Activated CD4-positive, alpha-beta T cell treated with anti-CD3 and anti-CD28 coated beads, Interleukin-2, amount 10 ng/mL, durations not matched to agents 24 days and 14 days (primary cell): ENCODE measurements at regions not wholly inside any gene's neighbourhood (a gene's known extent, or its start where the extent isn't known, plus 50 kb on each side); places are given as distances from the start of the nearest gene placed in this dataset.

ENCODE experiments used
- DNase-seq: peaks from one replicate; pipeline ENCODE4 v3.0.0; 2022
- H3K27ac Mint-ChIP-seq: one replicate; pipeline ENCODE4 v1.8.0; 2022; ENCODE audit warnings: mild to moderate bottlenecking, mixed read lengths
- H3K27me3 Mint-ChIP-seq: one replicate; pipeline ENCODE4 v1.8.0; 2022; ENCODE audit warnings: mixed read lengths
- H3K36me3 Mint-ChIP-seq: one replicate; pipeline ENCODE4 v1.8.0; 2022; ENCODE audit warnings: low read depth, mild to moderate bottlenecking, mixed read lengths
- H3K4me1 Mint-ChIP-seq: one replicate; pipeline ENCODE4 v1.8.0; 2021; ENCODE audit warnings: mixed read lengths
- H3K4me3 Mint-ChIP-seq: one replicate; pipeline ENCODE4 v1.8.0; 2022; ENCODE audit warnings: mild to moderate bottlenecking, moderate library complexity, mixed read lengths
- H3K9me3 Mint-ChIP-seq: one replicate; pipeline ENCODE4 v1.8.0; 2021; ENCODE audit warnings: mixed read lengths
- intact Hi-C: fragments of 100-400 bp; cut with micrococcal nuclease; formaldehyde crosslinking; loops from one replicate; pipeline ENCODE4 v1.15.1; 2023

DNA sequence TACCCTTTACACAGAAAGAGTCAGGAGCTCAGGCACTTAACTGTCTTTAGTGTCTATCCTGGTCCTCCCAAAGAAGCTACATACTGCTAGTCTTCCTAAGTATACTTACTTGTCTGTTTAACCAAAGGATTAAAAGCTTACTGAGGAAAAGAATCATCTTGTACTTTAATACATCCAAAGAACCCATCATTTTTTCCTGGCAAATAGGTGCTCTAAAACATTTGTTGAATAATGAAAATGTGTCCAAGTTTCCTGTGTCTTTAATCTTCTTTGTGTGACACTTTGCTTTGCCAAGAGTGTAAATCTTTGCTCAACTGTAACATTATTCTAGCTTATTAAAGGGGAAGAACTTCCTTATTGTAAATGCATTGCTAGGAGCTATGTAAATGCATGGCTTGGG, 519.2 kb downstream of the OTOL1 start:
- no peak for DNase-seq
- Mint-ChIP-seq H3K27me3 (no peaks in the 10 kb centered on the region), H3K9me3 (no peaks in the 10 kb centered on the region), H3K4me3 (no peak overlapping the region), H3K27ac (no peak overlapping the region), H3K36me3 (no peaks in the 10 kb centered on the region), H3K4me1 (no peaks in the 10 kb centered on the region)
- intact Hi-C loops = no loop called here

DNA sequence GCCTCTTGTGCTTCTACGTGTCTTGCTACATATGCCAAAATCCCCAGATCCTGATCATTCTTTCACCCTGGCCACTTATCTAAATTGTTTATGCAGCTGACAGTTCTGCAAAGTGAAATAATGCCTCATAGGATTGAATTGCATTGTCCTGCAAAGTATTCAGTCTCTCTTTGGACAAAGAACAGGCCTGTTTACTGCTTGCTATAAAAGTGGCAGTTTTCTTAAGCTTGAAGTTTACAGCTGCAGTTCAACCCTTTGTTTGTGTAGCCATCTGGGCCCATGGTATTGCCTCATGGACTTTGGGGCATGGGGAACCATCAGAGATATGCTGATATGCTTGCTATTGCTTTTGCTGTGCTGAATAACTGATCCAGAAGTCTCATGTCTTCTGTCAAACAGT, 523.2 kb downstream of the OTOL1 start:
- intact Hi-C loops = no loop called here
- no peak for DNase-seq
- H3K4me1 Mint-ChIP-seq = no peaks in the 10 kb centered on the region

DNA sequence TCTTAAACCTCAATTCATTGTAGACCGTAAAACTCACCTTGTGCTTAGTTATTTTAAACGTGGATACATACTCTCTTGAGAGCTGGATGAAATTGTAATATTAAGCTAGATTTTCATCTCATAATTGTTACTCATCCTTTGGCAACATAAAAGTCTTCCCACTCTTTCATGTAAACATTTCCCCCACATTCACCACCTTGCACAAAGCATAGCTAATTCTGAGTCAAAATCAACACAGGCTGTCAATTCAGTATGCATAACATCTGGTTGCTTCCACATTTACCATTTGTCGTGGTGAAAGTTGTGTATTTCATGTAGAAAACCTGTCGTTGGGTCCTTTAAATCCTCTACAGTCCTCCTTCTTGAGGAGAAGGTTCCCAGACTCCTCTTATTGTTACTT, 524.6 kb downstream of the OTOL1 start:
- Mint-ChIP-seq H3K9me3 (no peaks in the 10 kb centered on the region), H3K36me3 (no peaks in the 10 kb centered on the region), H3K4me3 (no peak overlapping the region), H3K27me3 (no peaks in the 10 kb centered on the region), H3K4me1 (no peaks in the 10 kb centered on the region), H3K27ac (no peak overlapping the region)
- DNase-seq = no peak
- intact Hi-C loops = no loop called here

More for the DNA sequence above, 523.2 kb downstream of the OTOL1 start:
- no peak overlapping the region for H3K27ac Mint-ChIP-seq
- H3K9me3 Mint-ChIP-seq = no peaks in the 10 kb centered on the region
- no peak overlapping the region for H3K4me3 Mint-ChIP-seq
- no peaks in the 10 kb centered on the region for H3K27me3 Mint-ChIP-seq
- H3K36me3 Mint-ChIP-seq = no peaks in the 10 kb centered on the region

DNA sequence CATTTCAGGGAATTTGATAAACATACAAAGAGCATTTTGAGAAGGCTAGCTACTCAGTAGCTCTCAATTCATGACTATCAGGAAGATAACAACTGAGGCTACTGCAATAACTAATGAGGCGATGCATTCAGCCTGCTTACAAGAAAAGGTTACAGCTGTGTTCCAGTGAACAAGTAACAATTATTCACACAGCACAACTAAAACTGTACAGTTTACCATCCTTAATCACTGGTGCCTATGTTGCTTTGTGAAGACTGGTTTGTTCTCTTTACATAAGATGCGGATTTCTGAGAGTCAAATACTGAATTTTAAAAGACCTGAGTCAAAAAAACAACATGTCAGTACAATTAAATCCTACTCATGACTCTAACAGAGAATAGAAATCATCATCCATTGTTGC, 526.3 kb downstream of the OTOL1 start:
- DNase-seq = no peak
- no peak overlapping the region for H3K4me3 Mint-ChIP-seq
- no peak overlapping the region for H3K27ac Mint-ChIP-seq
- H3K36me3 Mint-ChIP-seq = no peaks in the 10 kb centered on the region
- H3K27me3 Mint-ChIP-seq = no peaks in the 10 kb centered on the region
- intact Hi-C loops = no loop called here
- no peaks in the 10 kb centered on the region for H3K4me1 Mint-ChIP-seq
- H3K9me3 Mint-ChIP-seq = no peaks in the 10 kb centered on the region

DNA sequence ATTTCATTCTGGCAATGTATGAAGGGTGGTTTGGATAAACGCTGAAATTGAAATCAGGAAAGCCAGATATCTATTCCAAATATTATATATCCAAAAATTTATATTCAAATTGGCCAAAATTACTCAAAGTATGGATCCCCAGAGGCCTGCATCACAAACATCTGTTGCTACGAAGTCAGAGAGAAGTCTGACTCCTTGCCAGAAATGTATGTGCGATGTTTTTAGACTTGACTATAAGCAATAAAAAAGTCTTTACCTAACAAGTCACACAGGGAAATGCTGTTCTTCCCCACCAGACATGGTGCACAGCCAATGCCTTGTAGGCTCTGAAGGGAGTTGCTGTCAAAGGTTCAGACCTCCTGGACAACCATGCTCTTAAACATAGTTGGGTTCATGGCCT, 533.1 kb downstream of the OTOL1 start:
- Mint-ChIP-seq H3K4me1 (no peaks in the 10 kb centered on the region), H3K9me3 (no peaks in the 10 kb centered on the region), H3K27me3 (no peaks in the 10 kb centered on the region), H3K36me3 (no peaks in the 10 kb centered on the region), H3K4me3 (no peak overlapping the region), H3K27ac (no peak overlapping the region)
- intact Hi-C loops = no loop called here
- DNase-seq = no peak

DNA sequence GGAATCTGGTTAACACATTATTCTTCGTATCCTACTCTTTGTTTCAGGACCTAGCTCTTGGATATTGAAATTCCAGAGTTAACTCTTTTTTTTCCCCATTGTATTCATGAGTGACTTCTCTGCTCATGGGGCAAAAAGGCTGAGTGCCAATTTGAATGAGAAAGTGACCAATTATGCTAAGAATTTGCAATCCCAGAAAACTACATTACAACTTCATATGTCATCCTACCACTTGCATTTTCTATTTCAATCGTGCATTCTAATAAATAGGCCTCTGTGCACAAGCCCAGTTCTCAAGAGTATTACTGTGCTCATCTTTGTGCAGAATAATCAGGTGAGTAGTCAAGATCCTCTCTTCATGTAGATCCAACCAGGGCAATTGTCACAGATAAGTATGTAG, 537.8 kb downstream of the OTOL1 start:
- Mint-ChIP-seq H3K4me3 (no peak overlapping the region), H3K4me1 (no peaks in the 10 kb centered on the region), H3K27me3 (no peaks in the 10 kb centered on the region), H3K36me3 (no peaks in the 10 kb centered on the region), H3K9me3 (no peaks in the 10 kb centered on the region), H3K27ac (no peak overlapping the region)
- DNase-seq = no peak
- intact Hi-C loops = no loop called here

DNA sequence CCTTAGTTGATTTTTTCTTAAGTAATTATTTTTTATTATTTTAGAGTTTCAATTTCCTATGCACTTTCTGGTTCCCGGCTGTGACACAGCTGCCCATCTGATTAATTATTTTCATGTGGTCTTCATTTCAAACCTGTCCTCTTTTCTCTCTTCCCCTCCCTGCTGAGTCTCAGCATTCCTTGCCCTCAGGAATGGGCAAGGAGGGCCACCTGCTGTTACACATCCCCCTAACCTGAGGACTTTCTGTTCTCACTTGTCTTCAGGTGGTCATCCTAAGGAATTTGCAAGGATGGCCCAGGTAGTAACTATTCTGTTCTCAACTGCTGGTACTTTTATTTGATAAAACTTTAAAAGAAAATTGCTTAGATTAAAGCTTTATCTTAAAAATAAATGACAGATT, 545.0 kb downstream of the OTOL1 start:
- no peak for DNase-seq
- Mint-ChIP-seq H3K4me1 (no peaks in the 10 kb centered on the region), H3K4me3 (no peak overlapping the region), H3K36me3 (no peaks in the 10 kb centered on the region), H3K9me3 (no peaks in the 10 kb centered on the region), H3K27me3 (no peaks in the 10 kb centered on the region), H3K27ac (no peak overlapping the region)
- intact Hi-C loops = no loop called here

DNA sequence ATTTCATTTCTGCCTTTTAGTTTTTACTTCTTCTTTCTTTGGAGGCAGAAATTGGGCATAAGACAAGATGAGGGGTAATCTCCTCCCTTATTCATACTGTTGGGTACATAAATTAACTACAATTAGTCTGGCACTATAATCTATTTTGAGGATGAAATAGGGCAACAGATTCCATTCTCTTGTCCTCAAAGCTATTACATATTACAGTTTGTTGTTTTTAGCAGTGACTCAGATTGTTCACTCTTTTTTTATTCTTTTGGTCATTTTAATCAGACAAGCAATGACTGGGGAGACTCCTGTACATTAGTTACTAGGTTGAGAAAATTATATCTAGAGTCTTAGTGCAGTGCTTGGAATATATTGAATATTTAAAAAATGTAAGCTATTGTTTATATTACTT, 556.0 kb downstream of the OTOL1 start:
- H3K27ac Mint-ChIP-seq = no peak overlapping the region
- intact Hi-C loops = no loop called here
- H3K9me3 Mint-ChIP-seq = peaks cover 1% of the 10 kb centered on the region
- H3K4me1 Mint-ChIP-seq = no peaks in the 10 kb centered on the region
- no peak for DNase-seq
- no peak overlapping the region for H3K4me3 Mint-ChIP-seq
- H3K27me3 Mint-ChIP-seq = no peaks in the 10 kb centered on the region
- no peaks in the 10 kb centered on the region for H3K36me3 Mint-ChIP-seq

DNA sequence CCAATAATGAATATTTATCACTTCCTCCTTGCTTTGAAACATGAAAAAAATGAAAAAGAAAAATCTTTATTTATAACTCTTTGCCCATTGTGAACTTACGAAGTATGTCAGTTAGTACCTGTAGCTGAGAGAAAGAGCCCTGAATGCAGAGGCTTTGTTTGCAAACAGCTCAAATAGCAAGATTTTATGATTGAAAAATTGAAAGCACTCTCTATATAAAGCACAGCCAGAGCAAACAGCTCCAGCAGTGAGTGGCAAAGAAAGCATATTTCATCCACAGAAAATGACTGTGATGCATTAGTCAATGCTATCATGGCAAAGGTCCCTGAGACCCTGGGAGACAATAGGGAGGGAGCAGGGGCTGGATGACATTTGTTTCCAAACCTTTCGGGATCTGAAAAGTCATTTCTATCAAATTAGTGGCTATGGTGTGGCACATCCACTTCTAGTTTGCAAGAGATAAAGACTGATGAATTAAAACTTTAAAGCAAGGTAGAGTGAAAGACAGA, 576.1 kb downstream of the OTOL1 start:
- Mint-ChIP-seq H3K27me3 (no peaks in the 10 kb centered on the region), H3K9me3 (no peaks in the 10 kb centered on the region), H3K4me1 (no peaks in the 10 kb centered on the region), H3K27ac (no peak overlapping the region), H3K36me3 (no peaks in the 10 kb centered on the region), H3K4me3 (no peak overlapping the region)
- intact Hi-C loops = no loop called here
- DNase-seq = no peak

DNA sequence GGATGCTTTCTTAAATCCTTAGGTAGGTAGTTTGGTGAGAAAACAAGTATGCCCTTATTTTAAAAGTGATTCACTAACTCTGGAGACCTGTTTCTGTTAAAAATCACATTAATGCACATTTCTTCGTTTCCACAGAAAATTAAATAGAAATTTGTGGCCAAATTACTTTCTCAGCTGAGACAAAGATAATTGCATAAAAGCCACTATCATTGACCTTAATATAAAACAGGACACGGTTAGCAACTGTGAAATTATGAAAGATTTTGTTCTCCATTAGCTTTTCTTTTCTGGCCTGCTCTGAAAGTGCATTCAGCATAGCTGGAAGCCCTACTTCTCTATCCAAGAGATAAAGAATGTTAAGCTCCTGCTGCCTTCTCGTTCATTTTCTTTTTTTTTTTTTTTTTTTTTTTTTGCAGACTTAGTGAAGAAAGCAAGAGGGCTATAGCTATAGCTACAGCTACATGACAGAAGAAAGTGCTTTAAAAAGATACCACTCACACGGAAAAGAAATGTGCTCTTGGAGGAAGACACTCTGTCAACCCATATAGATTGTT, 576.9 kb downstream of the OTOL1 start:
- Mint-ChIP-seq H3K9me3 (no peaks in the 10 kb centered on the region), H3K4me1 (no peaks in the 10 kb centered on the region), H3K4me3 (no peak overlapping the region), H3K27me3 (no peaks in the 10 kb centered on the region), H3K27ac (no peak overlapping the region), H3K36me3 (no peaks in the 10 kb centered on the region)
- DNase-seq = no peak
- intact Hi-C loops = no loop called here

DNA sequence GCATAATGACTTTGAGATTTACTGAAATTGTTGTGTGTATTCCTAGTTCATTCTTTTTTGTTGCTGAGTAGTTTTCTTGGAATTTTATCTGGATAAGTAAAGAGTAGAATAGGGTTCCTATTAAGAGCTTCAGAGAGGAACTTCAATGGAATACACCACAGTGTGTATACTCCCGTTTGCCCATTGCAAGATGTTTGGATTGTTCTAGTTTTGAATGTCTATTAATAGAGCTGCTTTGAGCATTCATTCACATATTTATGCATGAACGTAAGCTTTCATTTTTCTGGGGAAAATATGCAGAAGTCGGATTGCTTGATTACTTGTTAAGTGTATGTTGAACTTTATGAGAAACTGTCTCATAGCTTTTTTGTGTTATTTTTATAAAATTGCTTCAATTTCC, 580.5 kb downstream of the OTOL1 start:
- Mint-ChIP-seq H3K27ac (no peak overlapping the region), H3K4me3 (no peak overlapping the region), H3K36me3 (no peaks in the 10 kb centered on the region), H3K4me1 (no peaks in the 10 kb centered on the region), H3K9me3 (no peaks in the 10 kb centered on the region), H3K27me3 (no peaks in the 10 kb centered on the region)
- DNase-seq = no peak
- intact Hi-C loops = no loop called here

DNA sequence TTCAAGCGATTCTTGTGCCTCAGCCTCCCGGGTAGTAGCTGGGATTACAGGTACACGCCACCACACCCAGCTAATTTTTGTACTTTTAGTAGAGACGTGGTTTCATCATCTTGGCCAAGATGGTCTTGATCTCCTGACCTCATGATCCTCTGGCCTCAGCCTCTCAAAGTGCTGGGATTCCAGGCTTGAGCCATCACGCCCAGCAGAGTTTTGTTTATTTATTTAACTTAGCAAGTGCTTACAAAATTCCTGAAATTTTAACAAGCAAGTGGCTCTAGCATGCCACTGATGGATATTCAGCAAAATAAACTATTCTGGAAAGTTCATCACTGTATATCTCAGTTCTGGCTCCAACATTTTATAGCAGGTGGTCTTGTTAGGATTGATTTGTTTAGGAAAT, 585.9 kb downstream of the OTOL1 start:
- no peak overlapping the region for H3K27ac Mint-ChIP-seq
- H3K4me1 Mint-ChIP-seq = no peaks in the 10 kb centered on the region
- no peak overlapping the region for H3K4me3 Mint-ChIP-seq
- DNase-seq = no peak
- H3K9me3 Mint-ChIP-seq = no peaks in the 10 kb centered on the region
- no peaks in the 10 kb centered on the region for H3K36me3 Mint-ChIP-seq
- intact Hi-C loops = no loop called here
- H3K27me3 Mint-ChIP-seq = no peaks in the 10 kb centered on the region

DNA sequence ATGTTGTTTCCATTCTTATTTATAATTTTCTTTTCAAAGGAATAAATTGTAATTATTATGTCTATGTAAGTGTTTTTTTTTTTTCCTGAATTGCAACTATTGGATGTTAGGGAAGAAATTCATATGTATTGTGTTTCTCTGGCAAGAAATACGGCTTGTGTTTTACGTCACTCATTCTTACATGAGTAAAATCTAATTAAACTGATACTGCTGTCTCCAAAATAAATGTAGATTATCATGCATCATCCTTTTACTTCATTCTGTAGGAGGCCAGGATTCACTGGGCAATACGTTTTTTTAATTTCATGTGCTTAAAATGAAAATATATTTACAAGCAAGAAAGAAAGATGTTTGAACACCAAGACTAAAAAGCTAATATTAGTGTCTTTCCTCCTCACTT, 590.8 kb downstream of the OTOL1 start:
- Mint-ChIP-seq H3K4me1 (no peaks in the 10 kb centered on the region), H3K9me3 (no peaks in the 10 kb centered on the region), H3K27ac (no peak overlapping the region), H3K4me3 (no peak overlapping the region), H3K27me3 (no peaks in the 10 kb centered on the region), H3K36me3 (no peaks in the 10 kb centered on the region)
- no peak for DNase-seq
- intact Hi-C loops = no loop called here

DNA sequence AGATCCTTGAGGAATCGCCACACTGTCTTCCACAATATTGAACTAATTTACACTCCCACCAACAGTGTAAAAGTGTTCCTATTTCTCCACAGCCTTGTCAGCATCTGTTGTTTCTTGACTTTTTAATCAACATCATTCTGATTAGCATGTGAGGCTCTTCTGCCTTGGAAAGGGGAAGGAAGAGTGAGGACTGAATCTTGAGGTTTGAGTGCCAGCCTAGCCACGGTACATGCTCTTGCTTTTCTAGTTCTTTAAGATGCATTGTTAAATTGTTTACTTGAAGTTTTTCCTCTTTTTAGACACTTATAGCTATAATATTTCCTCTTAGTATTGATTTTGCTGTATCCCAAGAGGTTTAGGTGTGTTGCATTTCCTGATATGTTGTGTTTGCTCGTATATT, 596.1 kb downstream of the OTOL1 start:
- Mint-ChIP-seq H3K9me3 (no peaks in the 10 kb centered on the region), H3K4me3 (no peak overlapping the region), H3K36me3 (no peaks in the 10 kb centered on the region), H3K27ac (no peak overlapping the region), H3K27me3 (no peaks in the 10 kb centered on the region), H3K4me1 (no peaks in the 10 kb centered on the region)
- intact Hi-C loops = no loop called here
- DNase-seq = no peak

DNA sequence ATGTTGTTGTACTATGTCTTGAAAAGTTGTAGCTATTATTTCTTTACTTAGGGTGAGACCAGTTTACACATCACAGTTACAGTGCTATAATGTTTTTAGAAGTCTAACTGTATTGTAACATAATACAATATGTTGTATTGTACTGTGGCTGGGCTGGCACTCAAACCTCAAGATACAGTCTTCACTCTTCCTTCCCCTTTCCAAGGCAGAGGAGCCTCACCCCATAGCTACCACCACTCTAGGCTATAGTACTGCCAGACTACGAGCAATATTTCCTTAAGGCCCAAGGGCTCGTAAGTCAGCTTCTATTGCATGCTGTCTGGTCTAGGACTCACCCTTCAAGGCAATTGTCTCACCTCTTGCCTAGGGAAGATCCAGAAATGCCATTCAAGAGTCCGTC, 597.7 kb downstream of the OTOL1 start:
- no peaks in the 10 kb centered on the region for H3K4me1 Mint-ChIP-seq
- intact Hi-C loops = no loop called here
- no peak overlapping the region for H3K27ac Mint-ChIP-seq
- no peak for DNase-seq
- H3K4me3 Mint-ChIP-seq = no peak overlapping the region
- H3K27me3 Mint-ChIP-seq = no peaks in the 10 kb centered on the region
- H3K9me3 Mint-ChIP-seq = no peaks in the 10 kb centered on the region
- no peaks in the 10 kb centered on the region for H3K36me3 Mint-ChIP-seq
